ENCODE measurements at regions not wholly inside any gene's neighbourhood (a gene's known extent, or its start where the extent isn't known, plus 50 kb on each side); places are given as distances from the start of the nearest gene placed in this dataset.

GRCh38 chr20:60411813-60412212 lies 453.6 kb downstream of the CDH26 start:
- no peak for TF ChIP-seq TAF1 (IDR thresholded peaks at IDR 0.05; ENCODE audit: borderline replicate concordance, insufficient read depth, low read length)
- no peak for TF ChIP-seq SIN3A (IDR thresholded peaks at IDR 0.05; ENCODE audit: borderline replicate concordance, insufficient read depth, low read length)

Data from PFSK-1 (cell line).